CD14-positive monocyte (primary cell): ENCODE measurements at regions not wholly inside any gene's neighbourhood (a gene's known extent, or its start where the extent isn't known, plus 50 kb on each side); places are given as distances from the start of the nearest gene placed in this dataset.

Experiments used
- DNase-seq, 3 donors: peaks; one replicate each; pipeline ENCODE4 v3.0.0-alpha.2; 2011 to 2022
- H2AFZ ChIP-seq: 2 replicates; pipeline ENCODE4 v1.6.0; 2012; ENCODE audit warnings: mild to moderate bottlenecking, low read depth, low read length, inconsistent platforms; ENCODE audit not compliant: insufficient read depth, poor library complexity, severe bottlenecking
- H3K27ac ChIP-seq, 2 donors: 1 replicate in 1 of 2; 2 replicates in 1 of 2; pipeline ENCODE4 v1.5.1; 2012 to 2013; ENCODE audit warnings: low read length in 2 of 2, control low read depth in 1 of 2, inconsistent platforms in 1 of 2, low read depth in 1 of 2, mild to moderate bottlenecking in 1 of 2
- H3K27me3 ChIP-seq, 2 donors: one replicate each; pipeline versions ENCODE4 v1.6.0 to v1.6.1; 2011 to 2013; ENCODE audit warnings: low read length in 2 of 2; ENCODE audit not compliant: control insufficient read depth in 2 of 2, insufficient read depth in 2 of 2
- H3K36me3 ChIP-seq, 2 donors: replicated peaks in 1 of 2; 1 replicate in 1 of 2; 2 replicates in 1 of 2; pipeline versions ENCODE4 v1.5.1 to v1.6.1; 2012 to 2013; ENCODE audit warnings: low read length in 2 of 2, control low read depth in 1 of 2, inconsistent platforms in 1 of 2, mild to moderate bottlenecking in 1 of 2; ENCODE audit not compliant: insufficient read depth in 2 of 2, control insufficient read depth in 1 of 2
- H3K4me1 ChIP-seq, 2 donors: 1 replicate in 1 of 2; 2 replicates in 1 of 2; pipeline versions ENCODE4 v1.5.1 to v1.6.1; 2012 to 2013; ENCODE audit warnings: low read length in 2 of 2, control low read depth in 1 of 2, inconsistent platforms in 1 of 2, mild to moderate bottlenecking in 1 of 2, moderate library complexity in 1 of 2; ENCODE audit not compliant: insufficient read depth in 2 of 2, control insufficient read depth in 1 of 2
- H3K4me2 ChIP-seq: replicated peaks from 2 replicates; pipeline ENCODE3; 2012; ENCODE audit warnings: low read length, moderate library complexity, mild to moderate bottlenecking; ENCODE audit not compliant: poor library complexity, severe bottlenecking; ENCODE audit errors: extremely low read depth
- H3K4me3 ChIP-seq, 3 experiments: fragments of 200-600 bp in 1 of 3; sonication (generic) in 1 of 3; replicated peaks in 1 of 3; 1 replicate in 2 of 3; 2 replicates in 1 of 3; pipeline ENCODE4 v1.5.1; 2011 to 2013; ENCODE audit warnings: low read length in 3 of 3, mild to moderate bottlenecking in 3 of 3, control low read depth in 2 of 3, low read depth in 2 of 3, inconsistent platforms in 1 of 3, moderate library complexity in 1 of 3
- H3K79me2 ChIP-seq: 2 replicates; pipeline ENCODE4 v1.6.0; 2012; ENCODE audit warnings: mild to moderate bottlenecking, control low read depth, inconsistent platforms, low read length, moderate library complexity; ENCODE audit not compliant: insufficient read depth
- H3K9ac ChIP-seq: 2 replicates; pipeline ENCODE4 v1.6.0; 2017; ENCODE audit warnings: low read length, mild to moderate bottlenecking; ENCODE audit not compliant: insufficient read depth, poor library complexity, severe bottlenecking
- H3K9me3 ChIP-seq, 2 donors: replicated peaks in 1 of 2; 1 replicate in 1 of 2; 2 replicates in 1 of 2; pipeline versions ENCODE4 v1.5.1 to v1.6.1; 2012 to 2013; ENCODE audit warnings: low read length in 2 of 2, control low read depth in 1 of 2; ENCODE audit not compliant: control insufficient read depth in 1 of 2, insufficient read depth in 1 of 2
- H4K20me1 ChIP-seq: 2 replicates; pipeline ENCODE4 v1.6.0; 2012; ENCODE audit warnings: mild to moderate bottlenecking, low read length, control low read depth, moderate library complexity; ENCODE audit not compliant: insufficient read depth
- H3K27ac Mint-ChIP-seq, 7 donors: one replicate each; pipeline ENCODE4 v1.8.0; 2020; ENCODE audit warnings: mild to moderate bottlenecking in 7 of 7, mixed read lengths in 7 of 7, moderate library complexity in 6 of 7, inconsistent platforms in 2 of 7
- H3K27me3 Mint-ChIP-seq, 3 donors: one replicate each; pipeline ENCODE4 v1.8.0; 2021 to 2022; ENCODE audit warnings: low read depth in 3 of 3, mild to moderate bottlenecking in 3 of 3, mixed read lengths in 3 of 3, moderate library complexity in 3 of 3, inconsistent platforms in 1 of 3
- H3K36me3 Mint-ChIP-seq, 2 donors: one replicate each; pipeline ENCODE4 v1.8.0; 2020; ENCODE audit warnings: mixed read lengths in 2 of 2, inconsistent platforms in 1 of 2, mild to moderate bottlenecking in 1 of 2
- H3K4me1 Mint-ChIP-seq: one replicate; pipeline ENCODE4 v1.8.0; 2020; ENCODE audit warnings: mild to moderate bottlenecking, mixed read lengths
- H3K4me3 Mint-ChIP-seq, 2 donors: one replicate each; pipeline ENCODE4 v1.8.0; 2020; ENCODE audit warnings: mild to moderate bottlenecking in 2 of 2, mixed read lengths in 2 of 2, moderate library complexity in 1 of 2
- H3K9me3 Mint-ChIP-seq, 7 donors: one replicate each; pipeline ENCODE4 v1.8.0; 2020 to 2022; ENCODE audit warnings: mixed read lengths in 7 of 7, mild to moderate bottlenecking in 6 of 7, moderate library complexity in 6 of 7, inconsistent platforms in 2 of 7
- CTCF ChIP-seq: fragments of 200-600 bp; IDR thresholded peaks from one replicate; pipeline ENCODE4 v1.8.0; 2022; ENCODE audit warnings: antibody characterized with exemption, mild to moderate bottlenecking
- WGBS: methylation state at CpG from one replicate; pipeline ENCODE4 v1.1.5; 2013; ENCODE audit warnings: missing lambda C conversion rate; ENCODE audit not compliant: insufficient coverage; 5-methylcytosine and 5-hydroxymethylcytosine counted together
- intact Hi-C, 2 donors: fragments of 100-400 bp; cut with micrococcal nuclease; formaldehyde crosslinking; loops; one replicate each; pipeline versions ENCODE4 v1.15.0 to v1.15.1; 2023

DNA sequence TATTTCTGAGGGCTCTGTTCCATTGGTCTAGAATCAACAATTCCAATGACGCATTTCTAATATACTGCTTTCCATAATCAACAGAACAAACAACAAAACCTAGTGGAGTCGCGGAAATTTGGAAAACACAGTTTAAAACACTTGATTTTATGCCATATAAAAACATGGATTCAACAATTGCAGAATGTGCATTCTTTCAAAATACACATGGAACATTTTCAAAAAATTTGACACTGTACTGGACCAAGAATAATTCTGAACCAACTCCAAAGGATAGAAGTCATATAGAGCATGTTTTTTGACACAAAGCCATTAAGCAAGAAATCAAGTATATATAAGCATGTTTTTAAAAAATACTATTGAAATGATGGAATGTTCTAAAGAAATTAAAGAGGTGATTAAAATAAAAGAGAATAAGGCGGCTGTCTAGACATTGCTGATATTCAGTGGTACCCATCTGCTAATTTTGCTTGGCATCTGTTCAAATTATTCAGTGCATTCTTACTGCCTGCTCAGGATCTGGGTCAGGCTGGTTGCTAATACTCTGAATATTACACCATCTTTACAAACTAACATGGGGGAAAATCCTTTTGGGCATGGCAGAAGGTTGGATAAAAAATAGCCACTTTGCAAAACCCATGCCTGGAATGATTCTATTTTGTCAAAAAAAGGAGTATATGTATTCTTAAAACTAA is 221.3 kb downstream of the NPR3 start:
- no peaks in the 10 kb centered on the region for H3K27me3 ChIP-seq
- peaks cover 0 to 3% (median 0%) of the 10 kb centered on the region in 7 donors for H3K9me3 Mint-ChIP-seq
- intact Hi-C loops, result no loop called here
- no peaks in the 10 kb centered on the region for H4K20me1 ChIP-seq
- no peak for TF ChIP-seq CTCF
- no peak for DNase-seq
- H3K4me3 Mint-ChIP-seq, result no peak overlapping the region
- H3K36me3 ChIP-seq, result no peaks in the 10 kb centered on the region
- no peaks in the 10 kb centered on the region for H3K27me3 Mint-ChIP-seq
- H3K27ac Mint-ChIP-seq, result no peak overlapping the region
- no peaks in the 10 kb centered on the region for H3K36me3 Mint-ChIP-seq
- H3K79me2 ChIP-seq, result no peaks in the 10 kb centered on the region
- H3K9ac ChIP-seq, result no peak overlapping the region
- WGBS, result 88% methylated on average over 4 of the region's 4 CpGs
- no peaks in the 10 kb centered on the region for H3K4me1 Mint-ChIP-seq
- no peak overlapping the region for H3K27ac ChIP-seq
- H2AFZ ChIP-seq, result no peak overlapping the region
- H3K4me3 ChIP-seq, result no peak overlapping the region
- H3K9me3 ChIP-seq, result no peaks in the 10 kb centered on the region
- H3K4me2 ChIP-seq, result no peak overlapping the region
- no peaks in the 10 kb centered on the region for H3K4me1 ChIP-seq

DNA sequence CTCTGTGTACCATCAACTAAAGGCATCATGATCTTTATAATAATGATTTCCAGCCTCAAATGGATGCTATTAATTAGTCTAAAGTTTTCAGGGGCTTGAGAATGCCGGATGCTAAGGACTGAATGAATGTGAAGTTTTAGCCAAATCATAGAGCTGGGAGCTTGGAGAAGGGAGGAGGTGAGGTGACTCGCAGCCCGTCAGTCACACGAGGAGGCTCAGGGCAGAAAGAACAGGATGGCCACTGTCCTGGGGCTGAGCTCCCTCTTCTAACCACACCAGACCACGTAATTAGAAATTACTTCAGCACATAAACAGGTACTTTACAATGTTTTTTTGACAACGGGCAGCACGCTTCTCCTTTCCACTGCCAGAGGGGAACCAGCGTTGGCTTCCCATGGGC is 222.6 kb downstream of the NPR3 start:
- H3K4me1 ChIP-seq, result no peaks in the 10 kb centered on the region
- 100% methylated on average over 4 of the region's 8 CpGs for WGBS
- Mint-ChIP-seq H3K4me3 (no peak overlapping the region), H3K36me3 (no peaks in the 10 kb centered on the region), H3K4me1 (no peaks in the 10 kb centered on the region), H3K9me3 (peaks cover 0 to 3% (median 0%) of the 10 kb centered on the region in 7 donors), H3K27ac (no peak overlapping the region), H3K27me3 (no peaks in the 10 kb centered on the region)
- no peak overlapping the region for H3K9ac ChIP-seq
- no peaks in the 10 kb centered on the region for H3K36me3 ChIP-seq
- no peaks in the 10 kb centered on the region for H4K20me1 ChIP-seq
- TF ChIP-seq CTCF, result no peak
- intact Hi-C loops, result no loop called here
- H3K27me3 ChIP-seq, result no peaks in the 10 kb centered on the region
- H3K4me2 ChIP-seq, result no peak overlapping the region
- no peak overlapping the region for H3K4me3 ChIP-seq
- no peak overlapping the region for H3K27ac ChIP-seq
- no peak overlapping the region for H2AFZ ChIP-seq
- H3K79me2 ChIP-seq, result no peaks in the 10 kb centered on the region
- DNase-seq, result no peak
- H3K9me3 ChIP-seq, result no peaks in the 10 kb centered on the region
